T-cell (primary cell): ENCODE measurements at regions not wholly inside any gene's neighbourhood (a gene's known extent, or its start where the extent isn't known, plus 50 kb on each side); places are given as distances from the start of the nearest gene placed in this dataset.
A peak's percentile ranks its signal among the peaks of the same experiment; 100 is the strongest.

Experiments used
- ATAC-seq, 4 experiments: fragments of 200-7000 bp in 3 of 4; fragments of 150-1000 bp in 1 of 4; cut with Tn5 transposase; replicated peaks in 1 of 4; 1 replicate in 3 of 4; 2 replicates in 1 of 4; pipeline ENCODE4 v1.10.0; 2021; ENCODE audit warnings: moderate library complexity in 3 of 4, mild to moderate bottlenecking in 2 of 4, moderate number of reproducible peaks in 1 of 4
- CTCF ChIA-PET, 2 donors: fragments of 300-600 bp; sonication (Branson Sonifier 250); formaldehyde crosslinking; loops; one replicate each; lab custom pipeline; 2022; ENCODE audit warnings: antibody characterized with exemption in 2 of 2; lab: Charles Lee
- POLR2A ChIA-PET, 2 donors: fragments of 300-600 bp; sonication (Branson Sonifier 250); formaldehyde crosslinking; loops; one replicate each; lab custom pipeline; 2022; ENCODE audit warnings: antibody characterized with exemption in 2 of 2; lab: Charles Lee
- DNase-seq, 35 experiments: peaks; one replicate each; pipeline versions ENCODE4 v3.0.0 to v3.0.0-alpha.2; 2013 to 2023
- H3K27ac ChIP-seq: one replicate; pipeline ENCODE4 v1.5.1; 2013; ENCODE audit warnings: low read length
- H3K27me3 ChIP-seq, 2 experiments: replicated peaks in 1 of 2; 1 replicate in 1 of 2; 2 replicates in 1 of 2; pipeline versions ENCODE4 v1.6.1 to v1.7.0; 2013; ENCODE audit warnings: low read length in 1 of 2, mixed read lengths in 1 of 2; ENCODE audit not compliant: control insufficient read depth in 2 of 2, insufficient read depth in 2 of 2; ENCODE audit errors: extremely low read depth in 1 of 2
- H3K36me3 ChIP-seq, 2 donors: 1 replicate in 1 of 2; 2 replicates in 1 of 2; pipeline versions ENCODE4 v1.6.1 to v1.7.0; 2013; ENCODE audit warnings: low read length in 1 of 2; ENCODE audit not compliant: control insufficient read depth in 2 of 2, insufficient read depth in 1 of 2; ENCODE audit errors: extremely low read depth in 1 of 2
- H3K4me1 ChIP-seq, 2 experiments: 1 replicate in 1 of 2; 2 replicates in 1 of 2; pipeline versions ENCODE4 v1.6.1 to v1.7.0; 2013; ENCODE audit warnings: low read length in 2 of 2, mixed read lengths in 1 of 2; ENCODE audit not compliant: insufficient read depth in 2 of 2, control insufficient read depth in 1 of 2; ENCODE audit errors: extremely low read depth in 1 of 2
- H3K4me3 ChIP-seq, 2 donors: 1 replicate in 1 of 2; 2 replicates in 1 of 2; pipeline versions ENCODE4 v1.5.1 to v1.7.0; 2013; ENCODE audit warnings: mild to moderate bottlenecking in 2 of 2, low read length in 1 of 2, moderate library complexity in 1 of 2; ENCODE audit not compliant: control insufficient read depth in 1 of 2; ENCODE audit errors: extremely low read depth in 1 of 2
- H3K9me3 ChIP-seq: 2 replicates; pipeline ENCODE4 v1.7.0; 2013
- H3K27ac Mint-ChIP-seq, 2 donors: one replicate each; pipeline ENCODE4 v1.8.0; 2020 to 2021; ENCODE audit warnings: mild to moderate bottlenecking in 2 of 2, mixed read lengths in 2 of 2
- H3K27me3 Mint-ChIP-seq, 2 donors: one replicate each; pipeline ENCODE4 v1.8.0; 2021 to 2022; ENCODE audit warnings: mixed read lengths in 2 of 2
- H3K36me3 Mint-ChIP-seq: one replicate; pipeline ENCODE4 v1.8.0; 2021; ENCODE audit warnings: mixed read lengths
- H3K4me1 Mint-ChIP-seq, 3 donors: one replicate each; pipeline ENCODE4 v1.8.0; 2020 to 2022; ENCODE audit warnings: mixed read lengths in 3 of 3, mild to moderate bottlenecking in 1 of 3
- H3K4me3 Mint-ChIP-seq, 3 donors: one replicate each; pipeline ENCODE4 v1.8.0; 2020 to 2022; ENCODE audit warnings: mild to moderate bottlenecking in 3 of 3, mixed read lengths in 3 of 3, moderate library complexity in 3 of 3
- H3K9me3 Mint-ChIP-seq, 3 donors: one replicate each; pipeline ENCODE4 v1.8.0; 2020 to 2022; ENCODE audit warnings: mixed read lengths in 3 of 3
- WGBS: methylation state at CpG from one replicate; pipeline ENCODE4 v1.1.5; 2013; ENCODE audit warnings: missing lambda C conversion rate; ENCODE audit not compliant: insufficient coverage; 5-methylcytosine and 5-hydroxymethylcytosine counted together

DNA sequence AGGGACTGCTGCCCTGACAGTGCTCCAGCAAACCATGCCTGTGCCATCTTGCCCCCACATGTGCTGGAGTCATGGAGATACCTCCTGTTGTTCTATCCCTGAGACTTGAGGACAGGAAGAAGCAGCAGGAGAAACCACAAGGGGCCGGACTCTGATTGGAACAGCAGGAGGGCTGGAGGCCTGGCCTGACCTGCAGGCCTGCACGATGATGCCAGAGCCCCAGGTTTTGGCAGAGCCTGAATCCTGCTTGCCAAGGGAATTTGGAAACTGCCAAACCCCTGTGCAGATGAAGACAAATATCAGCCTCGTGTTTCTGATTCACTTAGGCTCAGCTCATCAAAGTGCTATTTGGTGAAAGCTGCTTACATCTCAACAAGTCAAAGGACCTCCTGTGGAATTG lies 177.6 kb downstream of the MAFB start:
- H3K27ac Mint-ChIP-seq, result no peak overlapping the region
- H3K9me3 Mint-ChIP-seq, result peaks cover 0 to 4% (median 0%) of the 10 kb centered on the region in 3 donors
- no peaks in the 10 kb centered on the region for H3K36me3 Mint-ChIP-seq
- DNase-seq (no peak), ATAC-seq (no peak)
- Histone ChIP-seq H3K4me3 (no peak overlapping the region), H3K27me3 (peaks cover 0 to 14% of the 10 kb centered on the region in 2 experiments), H3K36me3 (no peaks in the 10 kb centered on the region), H3K4me1 (no peaks in the 10 kb centered on the region), H3K9me3 (no peaks in the 10 kb centered on the region), H3K27ac (no peak overlapping the region)
- peaks cover 0 to 16% of the 10 kb centered on the region in 2 donors for H3K27me3 Mint-ChIP-seq
- 89% methylated on average over 2 of the region's 3 CpGs for WGBS
- CTCF ChIA-PET, result no interaction called here
- POLR2A ChIA-PET, result no interaction called here
- H3K4me3 Mint-ChIP-seq, result no peak overlapping the region
- no peaks in the 10 kb centered on the region for H3K4me1 Mint-ChIP-seq

DNA sequence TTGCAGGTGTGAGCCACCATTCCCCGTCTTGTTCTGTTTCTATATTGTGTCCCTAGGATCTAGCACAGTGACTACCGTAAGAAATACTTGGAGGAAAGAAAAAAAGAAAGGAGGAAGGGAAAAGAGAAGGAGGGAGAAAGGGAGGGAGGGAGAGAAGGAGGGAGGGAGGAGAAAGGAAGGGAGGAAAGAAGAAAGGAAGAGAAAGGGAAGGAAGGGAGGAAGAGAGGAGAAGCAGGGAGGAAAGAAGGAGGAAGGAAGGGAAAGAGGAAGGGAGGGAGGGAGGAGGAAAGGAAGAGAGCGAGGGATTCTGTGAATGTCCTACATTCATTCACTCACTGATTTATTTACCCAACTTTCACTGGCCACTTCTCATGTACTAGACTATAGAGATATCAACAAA lies 178.4 kb downstream of the MAFB start:
- DNase-seq (no peak), ATAC-seq (no peak)
- no peaks in the 10 kb centered on the region for H3K36me3 ChIP-seq
- H3K9me3 Mint-ChIP-seq, result peaks cover 0 to 4% (median 0%) of the 10 kb centered on the region in 3 donors
- H3K4me1 ChIP-seq, result no peaks in the 10 kb centered on the region
- H3K4me3 Mint-ChIP-seq, result no peak overlapping the region
- no peaks in the 10 kb centered on the region for H3K9me3 ChIP-seq
- whole genome bisulfite sequencing, result 56% methylated on average over 1 of the region's 3 CpGs
- no peaks in the 10 kb centered on the region for H3K4me1 Mint-ChIP-seq
- H3K27ac Mint-ChIP-seq, result no peak overlapping the region
- ChIA-PET CTCF (no interaction called here), POLR2A (no interaction called here)
- H3K27ac ChIP-seq, result no peak overlapping the region
- no peak overlapping the region for H3K4me3 ChIP-seq
- peaks cover 0 to 15% of the 10 kb centered on the region in 2 experiments for H3K27me3 ChIP-seq
- no peaks in the 10 kb centered on the region for H3K36me3 Mint-ChIP-seq
- H3K27me3 Mint-ChIP-seq, result peaks cover 0 to 16% of the 10 kb centered on the region in 2 donors

DNA sequence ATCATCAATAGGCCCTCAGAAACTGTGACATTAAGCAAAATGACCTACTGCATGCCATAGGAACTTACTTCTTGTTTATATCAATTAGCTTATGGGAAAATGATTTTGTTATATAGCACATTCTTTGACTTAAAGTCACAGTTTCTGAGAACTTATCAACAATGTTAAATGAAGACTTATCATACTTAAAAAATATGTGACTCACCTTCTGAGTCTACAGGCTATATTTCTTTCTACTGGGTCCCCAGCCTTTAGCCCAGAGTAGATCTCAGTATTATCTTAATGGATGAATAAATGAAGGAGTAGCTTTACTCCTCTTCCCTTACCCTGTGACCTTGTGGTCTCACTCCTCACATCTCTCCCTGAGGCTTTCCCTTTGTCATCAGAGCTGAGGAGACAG lies 180.2 kb downstream of the MAFB start:
- DNase-seq (no peak), ATAC-seq (no peak)
- H3K4me1 Mint-ChIP-seq, result no peaks in the 10 kb centered on the region
- ChIA-PET CTCF (no interaction called here), POLR2A (no interaction called here)
- no peaks in the 10 kb centered on the region for H3K36me3 Mint-ChIP-seq
- Histone ChIP-seq H3K27me3 (peaks cover 0 to 15% of the 10 kb centered on the region in 2 experiments), H3K4me1 (no peaks in the 10 kb centered on the region), H3K36me3 (no peaks in the 10 kb centered on the region), H3K9me3 (no peaks in the 10 kb centered on the region), H3K27ac (no peak overlapping the region), H3K4me3 (no peak overlapping the region)
- H3K4me3 Mint-ChIP-seq, result no peak overlapping the region
- no peak overlapping the region for H3K27ac Mint-ChIP-seq
- peaks cover 0 to 12% of the 10 kb centered on the region in 2 donors for H3K27me3 Mint-ChIP-seq
- H3K9me3 Mint-ChIP-seq, result no peaks in the 10 kb centered on the region

DNA sequence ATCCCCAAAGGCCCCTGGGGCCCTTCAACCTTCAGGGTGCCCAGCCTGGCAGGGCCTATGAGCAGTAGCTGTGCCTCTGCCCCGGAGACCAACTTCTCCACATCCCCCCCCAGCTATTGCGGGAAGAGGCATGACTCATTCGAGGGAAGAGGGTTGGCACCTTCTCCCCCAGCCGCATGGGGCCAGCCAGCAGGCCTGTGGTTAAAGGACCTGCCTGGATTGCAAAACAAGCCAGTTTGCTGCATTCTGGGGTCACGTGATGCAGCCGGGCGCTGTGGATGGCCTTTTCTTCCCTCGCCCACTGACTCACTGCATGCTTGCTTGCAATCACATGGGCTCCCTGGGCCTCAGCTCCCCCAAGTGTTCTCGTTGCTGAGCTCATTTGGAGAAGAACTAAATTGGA lies 182.5 kb downstream of the MAFB start:
- H3K36me3 Mint-ChIP-seq, result no peaks in the 10 kb centered on the region
- no peak overlapping the region for H3K4me3 Mint-ChIP-seq
- Histone ChIP-seq H3K27me3 (peaks cover 0 to 15% of the 10 kb centered on the region in 2 experiments), H3K4me3 (no peak overlapping the region), H3K9me3 (no peaks in the 10 kb centered on the region), H3K36me3 (no peaks in the 10 kb centered on the region), H3K4me1 (no peaks in the 10 kb centered on the region), H3K27ac (no peak overlapping the region)
- no peak overlapping the region for H3K27ac Mint-ChIP-seq
- no peaks in the 10 kb centered on the region for H3K9me3 Mint-ChIP-seq
- DNase-seq, result peak in 19 of 35 experiments; percentile 0 to 59 (median 7)
- WGBS, result 7% methylated on average over 7 of the region's 9 CpGs
- H3K4me1 Mint-ChIP-seq, result no peaks in the 10 kb centered on the region
- POLR2A ChIA-PET, result no interaction called here
- ATAC-seq, result peak in 1 of 4 experiments; percentile 33
- H3K27me3 Mint-ChIP-seq, result peaks cover 0 to 12% of the 10 kb centered on the region in 2 donors
- CTCF ChIA-PET, result no interaction called here

DNA sequence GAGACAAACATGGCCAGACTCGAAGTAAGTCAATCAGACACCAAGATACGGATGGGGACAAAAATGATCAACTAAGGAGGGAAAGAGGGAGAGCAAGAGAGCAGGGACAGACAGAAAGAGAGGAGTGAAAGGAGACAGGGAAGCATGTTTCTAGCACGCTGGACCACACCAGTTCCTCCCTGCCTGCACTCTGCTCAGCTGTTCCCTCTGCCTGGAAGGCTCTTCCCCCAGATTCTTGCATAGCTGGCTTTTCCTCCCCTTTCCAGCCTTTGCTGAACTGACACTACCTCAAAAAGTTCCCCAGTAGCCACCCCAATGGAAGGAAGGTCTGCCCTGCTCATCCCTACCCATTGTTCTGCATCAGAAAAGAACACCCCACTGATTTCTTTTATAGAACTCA lies 185.9 kb downstream of the MAFB start:
- H3K4me3 ChIP-seq, result no peak overlapping the region
- Mint-ChIP-seq H3K27ac (no peak overlapping the region), H3K9me3 (peaks cover 0 to 5% (median 0%) of the 10 kb centered on the region in 3 donors), H3K27me3 (peaks cover 0 to 5% of the 10 kb centered on the region in 2 donors), H3K4me1 (no peaks in the 10 kb centered on the region), H3K36me3 (no peaks in the 10 kb centered on the region), H3K4me3 (no peak overlapping the region)
- 83% methylated on average over 2 of the region's 3 CpGs for WGBS
- POLR2A ChIA-PET, result no interaction called here
- no peak overlapping the region for H3K27ac ChIP-seq
- DNase-seq (no peak), ATAC-seq (no peak)
- H3K4me1 ChIP-seq, result no peaks in the 10 kb centered on the region
- CTCF ChIA-PET, result no interaction called here
- H3K9me3 ChIP-seq, result no peaks in the 10 kb centered on the region
- peaks cover 0 to 4% of the 10 kb centered on the region in 2 experiments for H3K27me3 ChIP-seq
- no peaks in the 10 kb centered on the region for H3K36me3 ChIP-seq

DNA sequence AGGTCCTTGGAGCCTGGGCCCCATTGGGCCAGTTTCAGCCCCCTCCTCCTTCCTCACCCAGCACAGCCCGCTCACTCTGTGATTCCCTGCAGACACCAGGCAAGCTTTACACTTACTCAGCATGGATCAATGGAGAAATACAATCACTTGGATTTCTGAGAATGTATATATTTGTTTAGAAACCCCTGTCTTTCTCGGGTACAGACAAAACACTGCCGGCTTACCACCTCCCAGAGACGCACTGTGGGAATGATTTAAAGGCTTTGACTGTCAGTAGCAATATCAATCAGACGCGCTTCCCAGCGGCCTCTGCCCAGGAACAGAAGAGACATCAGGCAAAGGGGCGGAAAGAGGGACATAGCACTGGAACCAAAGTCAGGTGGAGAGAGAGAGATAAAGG lies 186.5 kb downstream of the MAFB start:
- no peak overlapping the region for H3K27ac Mint-ChIP-seq
- H3K9me3 Mint-ChIP-seq, result peaks cover 0 to 5% (median 0%) of the 10 kb centered on the region in 3 donors
- POLR2A ChIA-PET, result no interaction called here
- CTCF ChIA-PET, result no interaction called here
- no peaks in the 10 kb centered on the region for H3K27me3 Mint-ChIP-seq
- H3K27me3 ChIP-seq, result peaks cover 0 to 4% of the 10 kb centered on the region in 2 experiments
- H3K9me3 ChIP-seq, result no peaks in the 10 kb centered on the region
- no peak overlapping the region for H3K27ac ChIP-seq
- ATAC-seq (no peak), DNase-seq (no peak)
- no peaks in the 10 kb centered on the region for H3K4me1 ChIP-seq
- H3K36me3 Mint-ChIP-seq, result no peaks in the 10 kb centered on the region
- H3K4me1 Mint-ChIP-seq, result no peaks in the 10 kb centered on the region
- H3K36me3 ChIP-seq, result no peaks in the 10 kb centered on the region
- H3K4me3 ChIP-seq, result no peak overlapping the region
- no peak overlapping the region for H3K4me3 Mint-ChIP-seq
- WGBS, result 91% methylated on average over 6 of the region's 8 CpGs

DNA sequence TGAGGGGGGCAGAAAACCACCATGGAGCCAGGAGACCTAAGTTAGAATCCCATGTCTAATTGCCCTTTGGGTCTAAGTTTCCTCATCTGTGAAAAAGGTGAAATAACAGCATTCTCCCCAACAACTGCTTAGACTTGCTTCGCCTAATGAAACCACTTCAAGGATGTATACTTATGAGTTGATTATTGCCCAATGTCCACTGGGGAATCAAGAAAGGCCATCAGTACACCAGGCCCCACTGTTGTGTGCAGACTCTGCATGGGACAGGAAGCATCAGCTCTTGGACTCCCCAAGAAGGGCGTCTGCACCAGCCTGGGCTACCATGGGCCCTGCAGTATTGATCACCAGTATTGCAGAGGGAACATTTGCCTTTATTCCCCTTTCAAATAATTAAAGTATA lies 189.6 kb downstream of the MAFB start:
- Histone ChIP-seq H3K27ac (no peak overlapping the region), H3K27me3 (peaks cover 0 to 3% of the 10 kb centered on the region in 2 experiments), H3K36me3 (no peaks in the 10 kb centered on the region), H3K4me1 (no peaks in the 10 kb centered on the region), H3K4me3 (no peak overlapping the region), H3K9me3 (no peaks in the 10 kb centered on the region)
- Mint-ChIP-seq H3K4me1 (no peaks in the 10 kb centered on the region), H3K9me3 (peaks cover 0 to 5% (median 0%) of the 10 kb centered on the region in 3 donors), H3K4me3 (no peak overlapping the region), H3K36me3 (no peaks in the 10 kb centered on the region), H3K27me3 (peaks cover 3 to 12% of the 10 kb centered on the region in 2 donors), H3K27ac (no peak overlapping the region)
- POLR2A ChIA-PET, result no interaction called here
- ATAC-seq, result no peak
- WGBS, result 100% methylated on average over 1 of the region's 2 CpGs
- CTCF ChIA-PET, result no interaction called here
- DNase-seq, result no peak
